ENCODE measurements at regions not wholly inside any gene's neighbourhood (a gene's known extent, or its start where the extent isn't known, plus 50 kb on each side); places are given as distances from the start of the nearest gene placed in this dataset.

GRCh38 chr13:22770891-22771290, 409.9 kb upstream of the SGCG start:
- no peak for DNase-seq (ENCODE audit: low read depth in 2 of 2)
- no peak overlapping the region for H3K4me3 ChIP-seq (replicated peaks in 1 of 2; ENCODE audit: low read depth in 2 of 2, low read length in 2 of 2)
- no peak for TF ChIP-seq CTCF (IDR thresholded peaks at IDR 0.05; ENCODE audit: low read depth, low read length)

GRCh38 chr13:22773465-22773864, 407.3 kb upstream of the SGCG start:
- no peak for TF ChIP-seq CTCF (IDR thresholded peaks at IDR 0.05; ENCODE audit: low read depth, low read length)
- H3K4me3 ChIP-seq (replicated peaks in 1 of 2; ENCODE audit: low read depth in 2 of 2, low read length in 2 of 2) = no peak overlapping the region
- DNase-seq (ENCODE audit: low read depth in 2 of 2) = no peak

- no peak overlapping the region for H3K4me3 ChIP-seq (replicated peaks in 1 of 2; ENCODE audit: low read depth in 2 of 2, low read length in 2 of 2)
- no peak for DNase-seq (ENCODE audit: low read depth in 2 of 2)
- no peak for TF ChIP-seq CTCF (IDR thresholded peaks at IDR 0.05; ENCODE audit: low read depth, low read length)
These were observed 404.2 kb upstream of the SGCG start for GRCh38 chr13:22776394-22777186.

- no peak overlapping the region for H3K4me3 ChIP-seq (replicated peaks in 1 of 2; ENCODE audit: low read depth in 2 of 2, low read length in 2 of 2)
- DNase-seq (ENCODE audit: low read depth in 2 of 2) = no peak
- TF ChIP-seq CTCF (IDR thresholded peaks at IDR 0.05; ENCODE audit: low read depth, low read length) = no peak
These were observed 403.6 kb upstream of the SGCG start for GRCh38 chr13:22777207-22777606.

GRCh38 chr13:22789027-22789593, 391.7 kb upstream of the SGCG start:
- no peak for DNase-seq (ENCODE audit: low read depth in 2 of 2)
- no peak overlapping the region for H3K4me3 ChIP-seq (replicated peaks in 1 of 2; ENCODE audit: low read depth in 2 of 2, low read length in 2 of 2)
- no peak for TF ChIP-seq CTCF (IDR thresholded peaks at IDR 0.05; ENCODE audit: low read depth, low read length)

GRCh38 chr13:22789916-22790315, 390.9 kb upstream of the SGCG start:
- no peak for DNase-seq (ENCODE audit: low read depth in 2 of 2)
- H3K4me3 ChIP-seq (replicated peaks in 1 of 2; ENCODE audit: low read depth in 2 of 2, low read length in 2 of 2) = no peak overlapping the region
- no peak for TF ChIP-seq CTCF (IDR thresholded peaks at IDR 0.05; ENCODE audit: low read depth, low read length)
